GM18861 (cell line): ENCODE measurements at regions not wholly inside any gene's neighbourhood (a gene's known extent, or its start where the extent isn't known, plus 50 kb on each side); places are given as distances from the start of the nearest gene placed in this dataset.
"Not testable (repeated sequence)": the region's sequence is repeated elsewhere in the genome, so short reads cannot be mapped to it uniquely, and the experiment has no call there.

Experiments
- ATAC-seq: cut with Tn5 transposase; IDR thresholded peaks from one replicate; pipeline ENCODE4 v1.9.1; 2021; ENCODE audit not compliant: unreplicated experiment

DNA sequence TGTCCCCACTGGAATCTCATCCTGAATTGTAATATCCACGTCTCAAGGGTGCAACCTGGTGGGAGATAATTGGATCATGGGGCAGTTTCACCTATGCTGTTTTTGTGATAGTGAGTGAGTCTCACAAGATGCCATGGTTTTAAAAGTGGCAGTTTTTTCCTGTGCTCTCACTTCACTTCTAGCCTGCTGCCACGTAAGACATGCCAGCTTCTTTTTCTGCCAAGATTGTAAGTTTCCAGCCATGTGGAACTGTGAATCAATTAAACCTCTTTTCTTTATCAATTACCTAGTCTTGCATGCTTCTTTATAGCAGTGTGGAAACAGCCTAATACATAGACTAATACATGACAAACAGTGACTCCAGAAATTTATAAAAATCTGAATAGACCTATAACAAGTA is 1131.8 kb downstream of the PCDH7 start:
- no peak for ATAC-seq

DNA sequence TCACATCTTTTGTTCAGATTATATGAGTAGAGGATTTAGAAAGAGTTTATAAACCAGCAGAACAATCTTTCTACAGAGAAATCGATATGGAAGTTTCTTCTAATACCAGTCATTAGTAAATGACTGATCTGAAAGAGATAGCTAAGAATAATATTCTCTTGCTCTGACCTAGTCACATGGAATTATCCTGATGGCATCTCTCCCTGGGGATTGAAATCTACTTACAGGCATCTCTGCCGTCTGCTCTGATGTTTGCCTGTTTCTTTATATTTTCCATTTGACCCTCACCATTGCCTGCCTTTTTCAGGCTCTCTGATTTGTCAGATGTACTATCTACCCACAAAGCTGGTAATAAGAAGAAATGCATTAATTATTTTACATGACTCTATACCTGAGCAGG is 1157.3 kb downstream of the PCDH7 start:
- no peak for ATAC-seq

DNA sequence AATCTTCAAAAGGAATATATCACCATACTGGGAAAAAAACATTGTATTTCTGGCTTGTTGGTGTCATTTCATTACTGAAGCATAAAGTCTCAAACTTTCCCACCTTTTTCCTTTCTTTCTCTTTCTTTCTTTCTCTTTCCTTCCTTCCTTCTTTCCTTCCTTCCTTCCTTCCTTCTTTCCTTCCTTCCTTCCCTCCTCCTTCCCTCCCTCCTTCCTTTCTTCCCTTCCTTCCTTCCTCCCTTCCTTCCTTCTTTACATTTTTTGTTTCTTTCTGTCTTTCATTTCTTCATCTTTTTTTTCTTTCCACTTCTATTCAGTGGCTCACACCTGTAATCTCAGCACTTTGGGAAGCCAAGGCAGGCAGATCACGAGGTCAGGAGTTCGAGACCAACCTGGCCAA is 1160.7 kb downstream of the PCDH7 start:
- ATAC-seq, result not testable (repeated sequence)

GRCh38 chr4:31896349-31896748 is 1176.2 kb downstream of the PCDH7 start:
- no peak for ATAC-seq

GRCh38 chr4:31905363-31905762 is 1185.2 kb downstream of the PCDH7 start:
- no peak for ATAC-seq

- ATAC-seq, result no peak
Observed at GRCh38 chr4:31908261-31908660, 1188.1 kb downstream of the PCDH7 start.

GRCh38 chr4:31917334-31917733 is 1197.2 kb downstream of the PCDH7 start:
- no peak for ATAC-seq

- no peak for ATAC-seq
Observed at GRCh38 chr4:31918891-31919290, 1198.7 kb downstream of the PCDH7 start.

DNA sequence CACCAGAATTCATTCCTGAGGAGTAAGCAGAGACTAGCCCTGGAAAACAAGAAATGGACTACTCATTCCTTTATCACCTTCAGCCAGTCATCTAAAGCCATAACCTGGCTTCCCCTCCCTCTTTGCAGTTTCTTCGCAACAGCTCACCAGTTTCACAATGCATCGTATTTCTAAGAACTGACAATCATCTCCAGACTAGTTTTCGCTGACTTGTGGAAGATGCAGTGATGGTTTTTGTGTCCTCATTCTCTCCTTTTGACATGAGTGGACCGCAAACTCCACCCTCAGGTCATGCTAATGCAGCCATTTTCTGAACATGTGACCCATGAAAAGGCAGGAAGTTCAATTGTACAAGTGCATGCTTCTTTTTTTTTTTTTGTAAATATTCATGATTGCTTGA is 1203.5 kb downstream of the PCDH7 start:
- no peak for ATAC-seq

DNA sequence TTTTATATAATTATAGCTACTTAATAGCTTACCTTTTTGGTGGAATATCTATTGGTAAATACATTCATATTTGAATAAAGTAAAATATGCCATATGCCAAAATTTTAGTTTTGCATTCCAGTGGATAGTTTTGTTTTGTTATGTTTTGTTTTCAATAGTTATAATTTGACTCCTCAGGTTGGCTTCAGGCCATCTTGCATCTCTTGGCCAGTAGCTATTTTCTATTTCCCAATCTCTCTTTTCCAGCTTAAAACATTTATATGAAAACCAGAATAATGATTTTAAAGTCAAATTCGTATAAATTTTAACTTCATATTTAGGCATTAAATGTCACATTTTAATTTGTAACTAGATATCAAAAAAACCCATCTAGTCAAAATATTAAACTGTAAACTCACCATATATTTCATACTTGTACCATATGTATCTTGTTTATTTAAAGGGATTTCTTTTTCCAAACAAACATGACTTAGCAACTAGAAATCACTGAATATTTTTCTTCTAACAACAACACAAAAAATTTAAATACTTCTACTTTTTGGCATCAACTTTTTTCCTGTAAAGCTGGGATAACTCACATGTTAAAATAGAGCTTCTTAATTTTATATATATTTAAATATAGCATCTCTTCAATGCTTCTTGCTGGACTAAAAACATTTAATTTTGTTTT is 1209.6 kb downstream of the PCDH7 start:
- ATAC-seq, result no peak

- no peak for ATAC-seq
Observed at GRCh38 chr4:31946456-31946855, 1226.3 kb downstream of the PCDH7 start.

DNA sequence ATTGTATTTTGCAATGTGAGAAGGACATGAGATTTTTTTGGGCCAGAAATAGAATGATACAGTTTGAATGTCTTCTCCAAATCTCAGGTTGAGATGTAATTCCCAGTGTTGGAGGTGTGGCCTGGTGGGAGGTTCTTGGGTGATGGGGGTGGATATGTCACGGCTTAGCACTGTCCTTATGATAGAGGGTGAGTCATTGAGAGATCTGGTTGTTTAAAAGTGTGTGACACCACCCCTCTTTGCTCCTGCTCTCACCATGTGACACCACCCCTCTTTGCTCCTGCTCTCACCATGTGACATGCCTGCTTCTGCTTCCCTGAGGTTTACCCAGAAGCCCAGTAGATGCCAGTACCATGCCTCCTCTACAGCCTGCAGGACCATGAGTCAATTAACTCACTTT is 1226.9 kb downstream of the PCDH7 start:
- no peak for ATAC-seq

- no peak for ATAC-seq
Observed at GRCh38 chr4:31949045-31949444, 1228.9 kb downstream of the PCDH7 start.

- ATAC-seq, result no peak
Observed at GRCh38 chr4:31955346-31955745, 1235.2 kb downstream of the PCDH7 start.

- no peak for ATAC-seq
Observed at GRCh38 chr4:31959972-31960371, 1239.8 kb downstream of the PCDH7 start.

DNA sequence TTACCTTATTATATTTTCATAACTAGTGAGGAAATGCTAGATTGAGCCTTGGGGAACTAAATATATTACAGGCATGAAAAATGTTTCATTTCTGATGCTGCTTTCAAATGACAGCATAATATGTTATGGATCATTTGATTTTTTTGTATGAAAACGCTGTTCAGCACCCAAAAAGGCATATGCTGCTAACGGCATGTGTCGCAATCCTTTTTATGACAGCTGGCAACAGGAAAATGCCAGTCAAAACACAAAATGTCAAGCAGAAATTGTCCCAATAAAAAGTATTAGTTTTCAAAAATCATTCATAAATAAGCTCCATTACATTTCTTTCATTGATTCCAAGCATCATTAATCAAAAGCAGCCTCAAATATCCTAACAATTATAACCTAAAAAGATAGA is 1244.5 kb downstream of the PCDH7 start:
- no peak for ATAC-seq

DNA sequence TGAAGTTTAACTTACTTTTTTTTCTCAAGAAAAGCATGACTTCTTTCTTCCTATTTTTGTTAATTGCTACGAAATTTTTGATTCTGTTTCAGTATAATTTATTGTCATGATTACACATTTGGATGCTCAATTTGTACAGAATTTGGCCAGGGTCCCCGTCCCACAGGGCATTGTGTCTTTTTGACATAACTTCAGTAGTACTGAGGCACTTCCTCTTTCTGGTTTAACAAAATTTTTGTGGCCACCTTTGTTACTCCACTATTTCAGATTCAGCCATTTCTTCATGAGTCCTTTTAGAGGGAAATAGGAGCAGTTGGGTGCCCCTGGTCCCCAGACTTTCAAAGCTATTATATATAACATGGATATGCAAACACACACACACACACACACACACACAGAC is 1248.7 kb downstream of the PCDH7 start:
- no peak for ATAC-seq

GRCh38 chr4:31974490-31975002 is 1254.4 kb downstream of the PCDH7 start:
- ATAC-seq, result no peak

GRCh38 chr4:31979988-31980387 is 1259.8 kb downstream of the PCDH7 start:
- ATAC-seq, result no peak

GRCh38 chr4:31983246-31983645 is 1263.1 kb downstream of the PCDH7 start:
- ATAC-seq, result no peak

GRCh38 chr4:31983677-31984076 is 1263.5 kb downstream of the PCDH7 start:
- no peak for ATAC-seq

GRCh38 chr4:31984872-31985271 is 1264.7 kb downstream of the PCDH7 start:
- ATAC-seq, result no peak
